ENCODE measurements at regions not wholly inside any gene's neighbourhood (a gene's known extent, or its start where the extent isn't known, plus 50 kb on each side); places are given as distances from the start of the nearest gene placed in this dataset.

- DNase-seq = no peak
Measured at GRCh38 chr22:48907591-48907990, 920.1 kb downstream of the BRD1 start.

GRCh38 chr22:48906216-48906835 is 921.3 kb downstream of the BRD1 start:
- DNase-seq = no peak

GRCh38 chr22:48905206-48905975 is 922.3 kb downstream of the BRD1 start:
- no peak for DNase-seq

GRCh38 chr22:48902983-48903650 is 924.6 kb downstream of the BRD1 start:
- DNase-seq = no peak

GRCh38 chr22:48902001-48902869 is 925.4 kb downstream of the BRD1 start:
- no peak for DNase-seq

- DNase-seq = no peak
Measured at GRCh38 chr22:48901324-48901723, 926.3 kb downstream of the BRD1 start.

- DNase-seq = no peak
Measured at GRCh38 chr22:48900626-48901025, 927.0 kb downstream of the BRD1 start.

GRCh38 chr22:48900327-48900597 is 927.4 kb downstream of the BRD1 start:
- DNase-seq = no peak

- DNase-seq = no peak
Measured at GRCh38 chr22:48899523-48900326, 927.9 kb downstream of the BRD1 start.

- no peak for DNase-seq
Measured at GRCh38 chr22:48898524-48899250, 929.0 kb downstream of the BRD1 start.

- DNase-seq = no peak
Measured at GRCh38 chr22:48897645-48898370, 929.9 kb downstream of the BRD1 start.

GRCh38 chr22:48896766-48897644 is 930.7 kb downstream of the BRD1 start:
- DNase-seq = no peak

- no peak for DNase-seq
Measured at GRCh38 chr22:48895831-48896765, 931.6 kb downstream of the BRD1 start.

- DNase-seq = no peak
Measured at GRCh38 chr22:48895336-48895735, 932.3 kb downstream of the BRD1 start.

GRCh38 chr22:48894804-48895250 is 932.8 kb downstream of the BRD1 start:
- DNase-seq = no peak

GRCh38 chr22:48894064-48894671 is 933.5 kb downstream of the BRD1 start:
- DNase-seq = no peak

- DNase-seq = no peak
Measured at GRCh38 chr22:48893288-48894063, 934.2 kb downstream of the BRD1 start.

Measured in NCI-H345 (cell line).